HCT116 (cell line): ENCODE measurements at regions not wholly inside any gene's neighbourhood (a gene's known extent, or its start where the extent isn't known, plus 50 kb on each side); places are given as distances from the start of the nearest gene placed in this dataset.

Source experiments
- ATAC-seq: fragments of 200-7000 bp; cut with Tn5 transposase; 2 replicates; pipeline ENCODE4 v1.9.1; 2020; ENCODE audit warnings: mild to moderate bottlenecking, moderate library complexity
- BruUV-seq: library from RNA; stranded (reverse); fragments of 400-500 nt; replicated peaks from 2 replicates; lab custom pipeline; 2021; lab: Mats Ljungman, UMichigan
- CTCF ChIA-PET: fragments of 300-600 bp; sonication (Branson Sonifier 250); formaldehyde crosslinking; loops from one replicate; lab custom pipeline; 2021; ENCODE audit warnings: antibody characterized with exemption; lab: Charles Lee
- POLR2A ChIA-PET: fragments of 300-600, 350-600 bp; sonication (Branson Sonifier 250); formaldehyde crosslinking; loops from one replicate; lab custom pipeline; 2021; ENCODE audit warnings: antibody characterized with exemption; lab: Charles Lee
- RAD21 ChIA-PET, 2 experiments: fragments of 300-600 bp; sonication (Branson Sonifier 250); formaldehyde crosslinking; loops; one replicate each; lab custom pipeline; 2023; ENCODE audit warnings: low total read pairs in 2 of 2; ENCODE audit not compliant: uncharacterized antibody in 2 of 2, unreplicated experiment in 2 of 2, low non-redundant PET in 1 of 2; lab: Charles Lee
- DNase-seq: peaks from one replicate; pipeline ENCODE4 v3.0.0-alpha.2; 2010; ENCODE audit warnings: low read depth, low spot score
- H2AFZ ChIP-seq: fragments of 200-600 bp; shearing (Covaris generic), sonication (generic); 2 replicates; pipeline ENCODE4 v1.6.1; 2017; ENCODE audit warnings: low read depth, mixed run types, mixed read lengths, antibody characterized with exemption, low read length; ENCODE audit not compliant: poor library complexity, severe bottlenecking
- H3K27ac ChIP-seq: 2 replicates; pipeline ENCODE4 v1.5.1; 2012; ENCODE audit warnings: low read depth, low read length
- H3K27me3 ChIP-seq: fragments of 200-600 bp; sonication (generic); 2 replicates; pipeline ENCODE4 v1.6.1; 2016; ENCODE audit warnings: mixed run types, low read length, mixed read lengths; ENCODE audit not compliant: insufficient read depth
- H3K36me3 ChIP-seq, 2 experiments: fragments of 200-500 bp in 1 of 2; fragments of 200-600 bp in 1 of 2; sonication (Bioruptor generic) in 1 of 2; sonication (generic) in 1 of 2; 2 replicates each; pipeline versions ENCODE4 v1.5.1 to v1.6.1; 2014 to 2016; ENCODE audit warnings: low read length in 2 of 2, inconsistent platforms in 1 of 2, mixed read lengths in 1 of 2, mixed run types in 1 of 2; ENCODE audit not compliant: insufficient read depth in 2 of 2, control insufficient read depth in 1 of 2
- H3K4me1 ChIP-seq, 2 experiments: fragments of 200-600 bp in 1 of 2; sonication (generic) in 1 of 2; 2 replicates each; pipeline versions ENCODE4 v1.5.1 to v1.6.1; 2012 to 2017; ENCODE audit warnings: low read length in 2 of 2, inconsistent platforms in 1 of 2, mild to moderate bottlenecking in 1 of 2, mixed read lengths in 1 of 2, mixed run types in 1 of 2, moderate library complexity in 1 of 2; ENCODE audit not compliant: insufficient read depth in 2 of 2, control insufficient read depth in 1 of 2
- H3K4me2 ChIP-seq: fragments of 200-600 bp; sonication (generic); 2 replicates; pipeline ENCODE4 v1.6.1; 2017; ENCODE audit warnings: mixed run types, low read length, mixed read lengths
- H3K4me3 ChIP-seq, 2 experiments: fragments of 200-600 bp in 1 of 2; sonication (generic) in 1 of 2; replicated peaks in 1 of 2; 2 replicates each; pipeline ENCODE4 v1.5.1; 2011 to 2016; ENCODE audit warnings: low read length in 2 of 2, control low read depth in 1 of 2, low read depth in 1 of 2, mild to moderate bottlenecking in 1 of 2, mixed read lengths in 1 of 2, mixed run types in 1 of 2
- H3K79me2 ChIP-seq: fragments of 200-600 bp; sonication (generic); 2 replicates; pipeline ENCODE4 v1.6.1; 2017; ENCODE audit warnings: mild to moderate bottlenecking, mixed run types, low read length, moderate library complexity, mixed read lengths; ENCODE audit not compliant: insufficient read depth
- H3K9ac ChIP-seq: fragments of 200-600 bp; sonication (generic); 2 replicates; pipeline ENCODE4 v1.6.1; 2016; ENCODE audit warnings: low read length, mixed read lengths
- H3K9me2 ChIP-seq: fragments of 200-600 bp; sonication (generic), shearing (Covaris generic); 2 replicates; pipeline ENCODE4 v1.6.1; 2017; ENCODE audit warnings: mixed run types, mild to moderate bottlenecking, moderate library complexity; ENCODE audit not compliant: insufficient read depth
- H3K9me3 ChIP-seq, 2 experiments: fragments of 200-500 bp in 1 of 2; fragments of 200-600 bp in 1 of 2; sonication (Bioruptor generic) in 1 of 2; sonication (generic) in 1 of 2; 2 replicates each; pipeline ENCODE4 v1.6.1; 2014 to 2017; ENCODE audit warnings: low read length in 2 of 2, mixed read lengths in 2 of 2, inconsistent platforms in 1 of 2, low read depth in 1 of 2, mild to moderate bottlenecking in 1 of 2, mixed run types in 1 of 2, moderate library complexity in 1 of 2; ENCODE audit not compliant: control insufficient read depth in 1 of 2, insufficient read depth in 1 of 2
- H4K20me1 ChIP-seq: fragments of 200-600 bp; sonication (generic), shearing (Covaris generic); 2 replicates; pipeline ENCODE4 v1.6.1; 2017; ENCODE audit warnings: mixed run types, mild to moderate bottlenecking, moderate library complexity; ENCODE audit not compliant: insufficient read depth
- EGR1 ChIP-seq: IDR thresholded peaks from 2 replicates; pipeline ENCODE4 v1.6.1; 2012; ENCODE audit warnings: low read depth
- EZH2 ChIP-seq: fragments of 200-600 bp; sonication (generic); IDR thresholded peaks from 2 replicates; pipeline ENCODE4 v1.6.1; 2017; ENCODE audit warnings: antibody characterized with exemption, mixed run types
- FOSL1 ChIP-seq: IDR thresholded peaks from 2 replicates; pipeline ENCODE4 v1.6.1; 2012; ENCODE audit warnings: low read depth
- POLR2A ChIP-seq: IDR thresholded peaks from 2 replicates; pipeline ENCODE4 v1.7.0; 2011; ENCODE audit warnings: borderline replicate concordance; ENCODE audit not compliant: insufficient read depth, insufficient read length; ENCODE audit errors: extremely low read depth
- SRF ChIP-seq: IDR thresholded peaks from 2 replicates; pipeline ENCODE4 v1.6.1; 2012; ENCODE audit warnings: low read depth
- TCF7L2 ChIP-seq: IDR thresholded peaks from 2 replicates; pipeline ENCODE4 v1.7.0; 2011; ENCODE audit warnings: borderline replicate concordance, inconsistent platforms; ENCODE audit not compliant: insufficient read depth, insufficient read length; ENCODE audit errors: extremely low read depth
- YY1 ChIP-seq: IDR thresholded peaks from 2 replicates; pipeline ENCODE4 v1.6.1; 2011; ENCODE audit warnings: low read length, low read depth, moderate library complexity, mild to moderate bottlenecking; ENCODE audit not compliant: insufficient replicate concordance; ENCODE audit errors: extremely low read depth
- ZBTB33 ChIP-seq: IDR thresholded peaks from 2 replicates; pipeline ENCODE4 v1.6.1; 2011; ENCODE audit warnings: mild to moderate bottlenecking, low read length, moderate library complexity; ENCODE audit not compliant: insufficient replicate concordance; ENCODE audit errors: extremely low read depth
- ZFX ChIP-seq: fragments of 450-650 bp; IDR thresholded peaks from 2 replicates; pipeline ENCODE4 v1.6.1; 2017
- intact Hi-C: fragments of 100-400 bp; cut with micrococcal nuclease; formaldehyde crosslinking; loops from 2 replicates; pipeline ENCODE4 v1.10.0; 2022

- Histone ChIP-seq H3K9me2 (no peaks in the 10 kb centered on the region), H3K27me3 (peaks cover 4% of the 10 kb centered on the region; the same call in 1 of the 2 replicates), H3K4me1 (no peaks in the 10 kb centered on the region), H3K9me3 (no peaks in the 10 kb centered on the region), H2AFZ (no peak overlapping the region), H3K27ac (no peak overlapping the region), H3K9ac (no peak overlapping the region), H3K79me2 (no peaks in the 10 kb centered on the region), H3K4me3 (no peak overlapping the region), H3K4me2 (no peak overlapping the region), H4K20me1 (no peaks in the 10 kb centered on the region), H3K36me3 (no peaks in the 10 kb centered on the region)
- intact Hi-C loops: no loop called here
- ChIA-PET RAD21 (no interaction called here), CTCF (no interaction called here), POLR2A (no interaction called here)
- no TSS peak for BruUV-seq
- ATAC-seq (no peak), DNase-seq (no peak)
- TF ChIP-seq TCF7L2: no peak
- no peak for TF ChIP-seq EZH2
- TF ChIP-seq FOSL1: no peak
- no peak for TF ChIP-seq YY1
Measured at GRCh38 chr19:30679789-30680188, 307.6 kb downstream of the ZNF536 start.

DNA sequence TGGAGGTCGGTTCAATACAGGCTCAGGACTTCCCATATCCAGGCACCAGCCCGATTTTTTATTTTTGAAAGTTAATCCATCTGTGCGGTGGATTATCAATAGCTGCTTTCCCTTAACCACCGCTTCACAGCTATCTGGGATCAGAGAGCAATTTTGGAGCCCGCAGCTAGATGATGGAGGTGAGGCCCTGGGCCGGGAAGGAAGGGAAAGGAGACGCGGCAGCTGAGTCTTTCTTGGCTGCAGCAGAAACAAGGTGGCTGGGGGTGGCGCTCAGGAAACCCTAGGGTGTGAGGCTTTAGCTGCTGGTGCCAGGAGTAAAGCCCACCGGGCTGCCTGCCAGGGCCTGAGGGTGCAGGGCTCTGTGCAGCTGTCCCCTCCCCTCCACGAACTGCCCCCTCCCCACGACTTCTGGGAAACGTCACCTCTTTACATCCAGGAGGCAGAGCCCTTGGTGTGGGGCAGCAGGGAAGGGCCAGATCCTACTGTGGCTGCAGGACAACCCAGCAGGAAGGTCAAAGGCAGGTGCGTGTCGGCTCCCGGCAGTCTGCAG, 307.0 kb downstream of the ZNF536 start:
- Histone ChIP-seq H3K27me3 (peaks cover 4% of the 10 kb centered on the region; the same call in 1 of the 2 replicates), H3K36me3 (no peaks in the 10 kb centered on the region), H4K20me1 (no peaks in the 10 kb centered on the region), H3K79me2 (no peaks in the 10 kb centered on the region), H3K9ac (no peak overlapping the region), H3K9me2 (no peaks in the 10 kb centered on the region), H3K4me3 (no peak overlapping the region), H3K27ac (no peak overlapping the region), H2AFZ (no peak overlapping the region), H3K4me1 (no peaks in the 10 kb centered on the region), H3K4me2 (no peak overlapping the region), H3K9me3 (no peaks in the 10 kb centered on the region)
- intact Hi-C loops: no loop called here
- POLR2A ChIA-PET: no interaction called here
- ATAC-seq: no peak
- RAD21 ChIA-PET: no interaction called here
- CTCF ChIA-PET: no interaction called here
- DNase-seq: no peak
- BruUV-seq: no TSS peak
- TF ChIP-seq ZBTB33: no peak
- no peak for TF ChIP-seq SRF
- TF ChIP-seq EGR1: no peak
- TF ChIP-seq ZFX: no peak
- TF ChIP-seq POLR2A: no peak
